ENCODE measurements at regions not wholly inside any gene's neighbourhood (a gene's known extent, or its start where the extent isn't known, plus 50 kb on each side); places are given as distances from the start of the nearest gene placed in this dataset.

DNA sequence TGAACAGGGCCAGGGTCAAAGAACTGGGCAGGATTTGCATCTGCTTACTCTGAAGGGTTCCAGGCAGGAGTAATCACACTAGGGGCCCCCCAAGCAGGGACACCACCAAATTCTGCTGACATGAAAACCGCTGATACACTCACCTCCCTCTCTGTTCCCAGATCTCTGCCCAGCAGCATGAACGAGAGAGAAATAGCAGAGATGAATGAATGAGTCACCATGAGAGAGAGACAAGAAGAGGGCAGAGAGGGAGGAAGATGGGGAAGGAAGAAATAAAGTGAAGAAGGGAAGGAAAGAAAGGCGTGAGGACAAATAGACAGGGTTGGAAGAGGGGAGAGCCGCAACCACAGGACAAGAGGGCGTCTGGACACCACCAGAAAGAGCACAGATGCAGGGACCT, 285.9 kb upstream of the NEBL start:
- TF ChIP-seq EZH2 (IDR thresholded peaks at IDR 0.05) (no peak), POLR2AphosphoS5 (IDR thresholded peaks at IDR 0.05; ENCODE audit: borderline replicate concordance, low read depth, low read length) (no peak)

All from SK-N-MC (cell line).